Endothelial cell (in vitro differentiated cells): ENCODE measurements at regions not wholly inside any gene's neighbourhood (a gene's known extent, or its start where the extent isn't known, plus 50 kb on each side); places are given as distances from the start of the nearest gene placed in this dataset.

Experiments used
- DNase-seq: peaks from one replicate; pipeline ENCODE4 v3.0.0; 2021; ENCODE audit warnings: low spot score
- H3K27ac Mint-ChIP-seq: one replicate; pipeline ENCODE4 v1.8.0; 2021; ENCODE audit warnings: mixed read lengths, inconsistent platforms; ENCODE audit not compliant: unreplicated experiment
- H3K27me3 Mint-ChIP-seq: one replicate; pipeline ENCODE4 v1.8.0; 2021; ENCODE audit warnings: mild to moderate bottlenecking, moderate library complexity, mixed read lengths, inconsistent platforms; ENCODE audit not compliant: unreplicated experiment
- H3K36me3 Mint-ChIP-seq: one replicate; pipeline ENCODE4 v1.8.0; 2021; ENCODE audit warnings: mild to moderate bottlenecking, low read depth, mixed read lengths, inconsistent platforms; ENCODE audit not compliant: unreplicated experiment
- H3K4me1 Mint-ChIP-seq: one replicate; pipeline ENCODE4 v1.8.0; 2021; ENCODE audit warnings: mild to moderate bottlenecking, mixed read lengths, inconsistent platforms; ENCODE audit not compliant: unreplicated experiment
- H3K4me3 Mint-ChIP-seq: one replicate; pipeline ENCODE4 v1.8.0; 2021; ENCODE audit warnings: mild to moderate bottlenecking, mixed read lengths, inconsistent platforms; ENCODE audit not compliant: unreplicated experiment
- H3K9me3 Mint-ChIP-seq: one replicate; pipeline ENCODE4 v1.8.0; 2021; ENCODE audit warnings: mixed read lengths, inconsistent platforms; ENCODE audit not compliant: unreplicated experiment
- TF ChIP-seq, protein P1 (sequence below): fragments of 200-600 bp; sonication (generic); IDR thresholded peaks from one replicate; pipeline ENCODE4 v1.5.0; 2021; ENCODE audit warnings: antibody characterized with exemption; ENCODE audit not compliant: unreplicated experiment

DNA sequence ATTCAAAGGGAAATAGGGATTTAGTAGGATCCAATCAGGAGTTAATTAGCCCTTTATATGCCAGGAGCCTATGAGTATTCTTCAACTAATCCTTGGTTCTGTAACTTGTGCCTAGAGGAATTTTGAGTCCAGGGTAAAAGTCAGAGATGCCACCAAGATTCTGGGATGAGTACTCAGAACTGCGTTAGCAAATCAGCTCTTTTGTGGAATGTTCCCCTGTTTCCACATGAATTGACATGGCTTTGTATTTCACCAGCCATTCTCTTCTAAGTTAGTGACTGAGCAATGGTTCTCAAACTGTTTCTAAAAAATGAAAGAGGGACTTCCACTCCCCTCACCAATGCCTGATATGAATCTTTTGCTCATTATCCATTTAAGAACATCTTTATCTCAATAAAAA, 508.7 kb downstream of the SOX2 start:
- no peaks in the 10 kb centered on the region for H3K4me1 Mint-ChIP-seq
- H3K9me3 Mint-ChIP-seq, result no peaks in the 10 kb centered on the region
- no peaks in the 10 kb centered on the region for H3K27me3 Mint-ChIP-seq
- TF ChIP-seq, protein P1, sequence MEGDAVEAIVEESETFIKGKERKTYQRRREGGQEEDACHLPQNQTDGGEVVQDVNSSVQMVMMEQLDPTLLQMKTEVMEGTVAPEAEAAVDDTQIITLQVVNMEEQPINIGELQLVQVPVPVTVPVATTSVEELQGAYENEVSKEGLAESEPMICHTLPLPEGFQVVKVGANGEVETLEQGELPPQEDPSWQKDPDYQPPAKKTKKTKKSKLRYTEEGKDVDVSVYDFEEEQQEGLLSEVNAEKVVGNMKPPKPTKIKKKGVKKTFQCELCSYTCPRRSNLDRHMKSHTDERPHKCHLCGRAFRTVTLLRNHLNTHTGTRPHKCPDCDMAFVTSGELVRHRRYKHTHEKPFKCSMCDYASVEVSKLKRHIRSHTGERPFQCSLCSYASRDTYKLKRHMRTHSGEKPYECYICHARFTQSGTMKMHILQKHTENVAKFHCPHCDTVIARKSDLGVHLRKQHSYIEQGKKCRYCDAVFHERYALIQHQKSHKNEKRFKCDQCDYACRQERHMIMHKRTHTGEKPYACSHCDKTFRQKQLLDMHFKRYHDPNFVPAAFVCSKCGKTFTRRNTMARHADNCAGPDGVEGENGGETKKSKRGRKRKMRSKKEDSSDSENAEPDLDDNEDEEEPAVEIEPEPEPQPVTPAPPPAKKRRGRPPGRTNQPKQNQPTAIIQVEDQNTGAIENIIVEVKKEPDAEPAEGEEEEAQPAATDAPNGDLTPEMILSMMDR, result no peak
- H3K27ac Mint-ChIP-seq, result no peak overlapping the region
- no peaks in the 10 kb centered on the region for H3K36me3 Mint-ChIP-seq
- no peak overlapping the region for H3K4me3 Mint-ChIP-seq
- DNase-seq, result no peak

DNA sequence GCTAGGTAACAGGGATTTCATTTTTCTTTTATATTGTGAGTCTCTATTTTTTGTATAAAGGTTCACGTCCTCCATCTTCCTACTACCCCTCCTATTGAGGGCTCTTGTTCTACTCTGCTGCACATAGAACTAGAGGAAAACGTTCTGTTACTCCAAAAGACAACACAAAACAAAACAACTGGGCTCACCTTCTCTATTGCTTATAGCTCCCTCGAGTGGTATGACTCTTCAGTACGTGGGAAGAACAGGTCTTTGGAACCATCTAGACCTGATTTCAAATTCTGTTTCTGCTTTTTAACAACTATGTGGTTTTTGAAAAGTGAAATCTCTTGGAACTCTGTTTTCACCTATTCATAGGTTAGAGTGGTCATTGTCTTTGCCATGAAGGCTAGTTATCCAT, 515.3 kb downstream of the SOX2 start:
- Mint-ChIP-seq H3K27me3 (no peaks in the 10 kb centered on the region), H3K36me3 (no peaks in the 10 kb centered on the region), H3K4me3 (no peak overlapping the region), H3K27ac (no peak overlapping the region), H3K9me3 (no peaks in the 10 kb centered on the region), H3K4me1 (no peaks in the 10 kb centered on the region)
- TF ChIP-seq, protein P1, result no peak
- no peak for DNase-seq

DNA sequence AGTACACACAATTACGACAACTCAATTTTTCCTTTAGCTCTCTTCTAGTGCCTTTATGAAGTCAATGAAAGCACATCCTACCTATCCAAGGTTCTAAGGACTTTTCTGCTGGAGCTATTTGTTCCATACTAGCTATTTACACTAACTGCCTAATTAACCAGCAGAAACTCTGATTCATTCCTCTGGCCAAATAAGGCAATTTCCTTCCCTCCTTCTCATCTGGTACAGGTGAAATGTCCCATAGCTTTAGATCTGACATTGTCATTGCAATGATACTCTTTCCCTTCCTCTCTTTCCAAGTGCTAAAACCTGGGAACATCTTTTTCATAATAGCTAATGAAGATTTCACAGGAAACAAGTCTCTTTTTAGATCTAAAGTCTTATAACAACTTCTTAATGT, 521.7 kb downstream of the SOX2 start:
- no peak for DNase-seq
- Mint-ChIP-seq H3K4me3 (no peak overlapping the region), H3K9me3 (no peaks in the 10 kb centered on the region), H3K27me3 (no peaks in the 10 kb centered on the region), H3K36me3 (no peaks in the 10 kb centered on the region), H3K4me1 (peaks cover 19% of the 10 kb centered on the region), H3K27ac (no peak overlapping the region)
- TF ChIP-seq, protein P1, result no peak

DNA sequence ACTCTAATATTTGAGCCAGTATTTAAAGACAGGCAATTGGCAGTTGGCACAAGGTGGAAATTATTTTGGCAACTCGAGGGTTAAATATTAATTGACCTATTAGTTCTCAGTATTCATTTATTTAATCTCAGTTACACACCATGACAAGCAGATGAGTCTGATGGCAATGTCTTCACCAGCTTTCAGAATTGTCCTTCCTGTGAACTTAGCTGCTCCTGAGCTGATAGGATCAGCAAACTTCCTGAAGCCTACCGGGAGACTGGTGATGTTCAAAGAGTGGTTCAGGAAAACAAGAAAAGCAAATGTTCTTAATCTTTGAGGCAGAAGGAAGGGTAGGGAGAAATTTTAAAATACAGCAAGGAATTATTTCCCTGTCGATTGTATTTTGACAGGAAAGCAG, 522.2 kb downstream of the SOX2 start:
- Mint-ChIP-seq H3K27ac (no peak overlapping the region), H3K4me1 (peaks cover 19% of the 10 kb centered on the region)

DNA sequence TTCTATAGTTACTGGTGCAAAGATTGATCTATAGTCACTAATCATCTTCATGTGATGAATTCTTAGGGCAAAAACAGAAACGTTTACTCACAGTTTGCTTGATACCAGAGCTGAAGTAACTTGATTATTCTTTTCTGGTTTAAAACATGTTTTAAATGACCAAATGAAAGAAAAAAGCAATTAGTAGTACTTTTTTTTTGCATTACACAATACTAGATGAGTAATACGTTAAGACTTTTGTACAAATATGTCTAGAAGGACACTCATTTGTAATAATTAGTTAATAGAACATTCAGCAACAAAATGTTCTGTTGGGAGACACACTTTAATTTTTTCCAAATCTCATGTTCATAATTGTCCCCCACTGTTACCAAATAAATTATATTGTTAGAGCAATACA, 523.2 kb downstream of the SOX2 start:
- Mint-ChIP-seq H3K27ac (no peak overlapping the region), H3K27me3 (peaks cover 1% of the 10 kb centered on the region), H3K9me3 (no peaks in the 10 kb centered on the region), H3K4me1 (peaks cover 19% of the 10 kb centered on the region), H3K4me3 (no peak overlapping the region), H3K36me3 (no peaks in the 10 kb centered on the region)
- no peak for DNase-seq
- TF ChIP-seq, protein P1, result no peak

More for the DNA sequence above, 522.2 kb downstream of the SOX2 start:
- Mint-ChIP-seq H3K9me3 (no peaks in the 10 kb centered on the region), H3K4me3 (no peak overlapping the region), H3K27me3 (peaks cover 1% of the 10 kb centered on the region), H3K36me3 (no peaks in the 10 kb centered on the region)
- TF ChIP-seq, protein P1, result no peak
- DNase-seq, result no peak
